ENCODE measurements at regions not wholly inside any gene's neighbourhood (a gene's known extent, or its start where the extent isn't known, plus 50 kb on each side); places are given as distances from the start of the nearest gene placed in this dataset.

- H3K27me3 Mint-ChIP-seq (ENCODE audit: low read depth), result peaks cover 57% of the 10 kb centered on the region
- no peaks in the 10 kb centered on the region for H3K4me1 Mint-ChIP-seq
- TF ChIP-seq CTCF (conservative IDR thresholded peaks at IDR 0.05), result no peak
- no peaks in the 10 kb centered on the region for H3K36me3 Mint-ChIP-seq (ENCODE audit: low read depth)
- H3K9me3 Mint-ChIP-seq, result no peaks in the 10 kb centered on the region
- H3K4me3 Mint-ChIP-seq, result no peak overlapping the region
- no peak overlapping the region for H3K27ac Mint-ChIP-seq (ENCODE audit: unreplicated experiment)
- no peak for DNase-seq (ENCODE audit: low read depth, low spot score)
Observed at GRCh38 chr5:77832166-77832770, 56.1 kb upstream of the TBCA start.

GRCh38 chr5:77828445-77828844, 52.3 kb upstream of the TBCA start:
- DNase-seq (ENCODE audit: low read depth, low spot score), result no peak
- H3K4me3 Mint-ChIP-seq, result no peak overlapping the region

More at GRCh38 chr5:77828445-77828844, 52.3 kb upstream of the TBCA start:
- Mint-ChIP-seq H3K9me3 (no peaks in the 10 kb centered on the region), H3K27ac (ENCODE audit: unreplicated experiment) (no peak overlapping the region), H3K27me3 (ENCODE audit: low read depth) (peaks cover 36% of the 10 kb centered on the region), H3K4me1 (peaks cover 13% of the 10 kb centered on the region), H3K36me3 (ENCODE audit: low read depth) (no peaks in the 10 kb centered on the region)
- TF ChIP-seq CTCF (conservative IDR thresholded peaks at IDR 0.05), result peak; percentile 55

Measured in neural crest cell (in vitro differentiated cells).